DND-41 (cell line): ENCODE measurements at regions not wholly inside any gene's neighbourhood (a gene's known extent, or its start where the extent isn't known, plus 50 kb on each side); places are given as distances from the start of the nearest gene placed in this dataset.
"Not testable (repeated sequence)": the region's sequence is repeated elsewhere in the genome, so short reads cannot be mapped to it uniquely, and the experiment has no call there.

Experiments used
- EZH2 ChIP-seq: IDR thresholded peaks from 3 replicates; pipeline ENCODE4 v1.6.1; 2012; ENCODE audit warnings: borderline replicate concordance, low read depth, mild to moderate bottlenecking, moderate library complexity, low read length, inconsistent platforms; ENCODE audit not compliant: severe bottlenecking
- TF ChIP-seq, protein P1 (sequence below): IDR thresholded peaks from 2 replicates; pipeline ENCODE4 v1.5.1; 2012; ENCODE audit warnings: borderline replicate concordance, low read length, moderate library complexity, mild to moderate bottlenecking; ENCODE audit not compliant: poor library complexity, severe bottlenecking; ENCODE audit errors: extremely low read depth

- not testable (repeated sequence) for TF ChIP-seq EZH2
- TF ChIP-seq, protein P1, sequence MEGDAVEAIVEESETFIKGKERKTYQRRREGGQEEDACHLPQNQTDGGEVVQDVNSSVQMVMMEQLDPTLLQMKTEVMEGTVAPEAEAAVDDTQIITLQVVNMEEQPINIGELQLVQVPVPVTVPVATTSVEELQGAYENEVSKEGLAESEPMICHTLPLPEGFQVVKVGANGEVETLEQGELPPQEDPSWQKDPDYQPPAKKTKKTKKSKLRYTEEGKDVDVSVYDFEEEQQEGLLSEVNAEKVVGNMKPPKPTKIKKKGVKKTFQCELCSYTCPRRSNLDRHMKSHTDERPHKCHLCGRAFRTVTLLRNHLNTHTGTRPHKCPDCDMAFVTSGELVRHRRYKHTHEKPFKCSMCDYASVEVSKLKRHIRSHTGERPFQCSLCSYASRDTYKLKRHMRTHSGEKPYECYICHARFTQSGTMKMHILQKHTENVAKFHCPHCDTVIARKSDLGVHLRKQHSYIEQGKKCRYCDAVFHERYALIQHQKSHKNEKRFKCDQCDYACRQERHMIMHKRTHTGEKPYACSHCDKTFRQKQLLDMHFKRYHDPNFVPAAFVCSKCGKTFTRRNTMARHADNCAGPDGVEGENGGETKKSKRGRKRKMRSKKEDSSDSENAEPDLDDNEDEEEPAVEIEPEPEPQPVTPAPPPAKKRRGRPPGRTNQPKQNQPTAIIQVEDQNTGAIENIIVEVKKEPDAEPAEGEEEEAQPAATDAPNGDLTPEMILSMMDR: not testable (repeated sequence)
Observed at GRCh38 chr16:21404699-21405098, 126.6 kb upstream of the CRYM start.
